ENCODE measurements at regions not wholly inside any gene's neighbourhood (a gene's known extent, or its start where the extent isn't known, plus 50 kb on each side); places are given as distances from the start of the nearest gene placed in this dataset.

- no peak for TF ChIP-seq CTCF (IDR thresholded peaks at IDR 0.05; ENCODE audit: insufficient read depth, low read length, poor library complexity, severe bottlenecking)
- no peak for TF ChIP-seq EZH2phosphoT487 (conservative IDR thresholded peaks at IDR 0.05; ENCODE audit: low read length)
Measured at GRCh38 chr15:38647683-38648082, 83.1 kb upstream of the RASGRP1 start.

Data from SU-DHL-6 (cell line).